HTR-8/SVneo (cell line): ENCODE measurements at regions not wholly inside any gene's neighbourhood (a gene's known extent, or its start where the extent isn't known, plus 50 kb on each side); places are given as distances from the start of the nearest gene placed in this dataset.
A peak's percentile ranks its signal among the peaks of the same experiment; 100 is the strongest.
"Not testable (repeated sequence)": the region's sequence is repeated elsewhere in the genome, so short reads cannot be mapped to it uniquely, and the experiment has no call there.

Experiments used
- DNase-seq: peaks from one replicate; pipeline ENCODE4 v3.0.0; 2011; ENCODE audit warnings: low spot score, mixed read lengths; ENCODE audit not compliant: insufficient read length
- FAIRE-seq: peaks from 2 replicates; lab custom pipeline; 2011; peaks lifted over from hg19 to GRCh38; lab: Jason Lieb, UNC

GRCh38 chr3:158882445-158882844 lies 80.6 kb downstream of the MFSD1 start:
- FAIRE-seq (no peak), DNase-seq (no peak)

GRCh38 chr3:158896729-158897128 lies 94.9 kb downstream of the MFSD1 start:
- FAIRE-seq = peak; percentile 4

DNA sequence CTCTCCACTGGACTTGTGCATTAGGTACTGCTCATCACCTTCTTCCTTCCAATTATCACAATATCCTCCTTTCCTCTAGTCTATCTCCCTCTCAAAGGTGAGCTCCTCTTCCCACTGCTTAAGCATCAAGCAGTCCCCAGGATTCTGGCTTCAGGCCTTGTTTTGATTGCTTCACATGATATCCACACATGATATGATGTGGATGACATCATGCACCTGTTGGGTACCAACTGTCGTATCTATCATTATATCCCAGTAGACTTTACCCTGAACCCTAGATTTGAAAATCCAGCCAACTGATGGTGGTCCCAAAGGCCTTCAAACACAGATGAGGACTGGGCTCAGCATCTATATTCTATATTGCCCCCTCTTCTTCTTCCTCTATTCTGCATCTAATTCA lies 104.9 kb downstream of the MFSD1 start:
- DNase-seq (no peak), FAIRE-seq (no peak)

More at GRCh38 chr3:158896729-158897128, 94.9 kb downstream of the MFSD1 start:
- no peak for DNase-seq

- FAIRE-seq (no peak), DNase-seq (no peak)
Measured at GRCh38 chr3:158908187-158908734, 106.4 kb downstream of the MFSD1 start.

DNA sequence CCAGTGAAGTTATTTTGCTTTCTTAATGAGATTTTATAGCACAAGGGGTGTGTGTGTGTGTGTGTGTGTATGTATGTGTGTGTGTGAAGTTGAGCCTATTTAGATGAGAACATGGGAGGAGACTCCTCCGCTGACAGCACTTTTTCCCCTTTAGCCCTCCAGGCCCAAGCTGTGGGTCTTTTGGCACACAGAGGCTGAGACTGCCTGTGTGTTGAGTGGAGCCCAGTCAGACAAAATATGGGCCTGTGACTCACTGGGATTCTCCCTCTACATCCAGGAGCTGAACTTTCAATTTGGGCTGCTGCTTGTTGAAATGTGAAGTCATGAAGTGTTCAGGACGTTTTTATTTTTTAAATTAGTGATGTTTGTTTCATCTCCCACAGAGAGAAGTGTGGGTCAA lies 108.0 kb downstream of the MFSD1 start:
- FAIRE-seq = no peak
- no peak for DNase-seq

DNA sequence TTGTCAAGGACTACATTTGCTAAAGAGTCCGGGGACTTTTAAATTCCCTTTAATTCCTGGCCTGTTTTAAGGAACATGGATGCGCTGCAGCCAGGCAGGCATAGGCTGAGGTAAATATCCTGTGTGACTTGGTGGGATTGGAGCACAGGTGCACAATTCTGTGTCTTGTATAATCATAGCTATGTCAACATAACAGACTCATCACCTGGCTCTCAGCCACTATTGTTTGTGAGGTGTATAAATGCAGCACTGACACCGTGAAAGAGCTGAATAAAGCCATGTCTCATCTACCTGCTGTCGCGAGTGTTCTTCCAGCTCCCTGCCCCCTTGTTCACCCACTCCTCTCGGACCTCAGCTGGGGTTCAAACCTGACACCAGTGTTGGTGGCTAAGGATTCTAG lies 109.7 kb downstream of the MFSD1 start:
- no peak for DNase-seq
- FAIRE-seq = no peak

GRCh38 chr3:158912188-158912587 lies 110.3 kb downstream of the MFSD1 start:
- DNase-seq (no peak), FAIRE-seq (no peak)

- DNase-seq (no peak), FAIRE-seq (no peak)
Measured at GRCh38 chr3:158912621-158913020, 110.8 kb downstream of the MFSD1 start.

- no peak for DNase-seq
- no peak for FAIRE-seq
Measured at GRCh38 chr3:158916111-158916510, 114.3 kb downstream of the MFSD1 start.

DNA sequence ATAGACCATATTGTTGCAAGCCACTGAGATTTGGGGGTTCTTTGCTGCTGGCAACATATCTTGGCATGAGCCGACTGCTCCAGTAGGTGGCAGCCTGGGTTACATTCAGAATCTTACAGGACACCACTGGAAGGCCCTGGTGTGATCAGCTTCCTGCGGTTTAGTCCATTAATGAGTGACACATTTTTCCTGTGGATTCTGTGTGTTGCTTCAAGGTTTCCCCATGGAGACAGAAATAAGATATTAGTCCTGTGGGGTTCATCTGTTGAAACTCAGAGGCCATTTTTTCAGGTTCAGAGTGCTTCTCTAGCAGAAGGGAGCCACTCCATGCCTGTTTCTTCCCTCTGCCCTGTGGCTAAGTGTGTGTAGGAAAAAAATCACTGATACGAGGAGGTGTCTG lies 116.2 kb downstream of the MFSD1 start:
- DNase-seq = peak; percentile 52
- FAIRE-seq = no peak

GRCh38 chr3:158918451-158918850 lies 116.6 kb downstream of the MFSD1 start:
- FAIRE-seq = no peak

DNA sequence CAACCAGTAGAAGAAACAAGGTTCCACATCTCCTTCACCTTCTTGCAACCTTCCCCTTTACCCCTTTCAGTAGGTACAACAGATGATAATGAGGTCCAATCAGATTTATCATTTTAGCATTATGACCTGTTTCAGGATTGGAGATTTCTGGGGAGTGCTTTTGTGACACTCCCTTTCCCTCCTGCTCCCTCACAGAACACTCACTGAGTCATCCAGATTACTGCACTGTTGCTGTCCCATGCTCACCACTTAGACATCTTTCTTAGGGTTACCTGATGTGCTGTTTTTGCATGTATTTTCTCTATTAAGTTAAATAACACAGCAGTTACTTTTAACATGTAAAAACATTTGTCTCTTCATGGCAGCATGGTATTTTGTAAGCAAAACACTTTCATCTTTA lies 118.5 kb downstream of the MFSD1 start:
- FAIRE-seq (no peak), DNase-seq (no peak)

More at GRCh38 chr3:158918451-158918850, 116.6 kb downstream of the MFSD1 start:
- DNase-seq = no peak

- DNase-seq (no peak), FAIRE-seq (no peak)
Measured at GRCh38 chr3:158925021-158925420, 123.2 kb downstream of the MFSD1 start.

DNA sequence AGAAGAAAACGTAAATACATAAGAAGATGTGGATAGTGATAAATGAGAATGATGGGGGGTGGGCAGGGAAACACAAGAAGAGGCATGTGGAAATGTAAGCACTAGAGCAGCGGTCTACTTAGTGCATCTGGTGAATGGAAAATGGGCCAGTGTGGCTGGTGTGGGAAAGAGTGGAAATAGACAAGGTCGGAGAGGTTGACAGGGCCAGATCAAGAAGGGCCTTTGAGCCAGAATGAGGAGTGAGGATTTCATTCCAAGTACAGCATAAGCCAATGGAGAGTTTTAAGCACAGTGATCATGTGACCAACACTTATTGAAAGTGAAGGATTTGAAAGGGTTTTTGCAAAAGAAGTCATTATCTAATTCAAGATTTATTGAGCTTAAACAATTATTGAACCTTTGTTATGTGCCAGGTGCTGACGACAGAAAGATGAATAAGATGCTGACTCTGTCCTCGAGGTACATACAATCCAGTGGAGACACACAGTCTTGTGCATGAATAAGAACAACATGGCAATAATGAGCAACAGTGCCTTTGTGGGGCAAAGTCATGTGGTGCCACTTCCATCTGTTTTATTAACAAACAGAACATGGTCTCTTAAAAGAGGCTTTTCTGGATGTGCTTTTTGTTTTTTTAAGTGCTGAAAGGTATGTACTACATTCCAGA lies 124.1 kb downstream of the MFSD1 start:
- no peak for FAIRE-seq
- DNase-seq = no peak

- DNase-seq (no peak), FAIRE-seq (no peak)
Measured at GRCh38 chr3:158935846-158936245, 134.0 kb downstream of the MFSD1 start.

DNA sequence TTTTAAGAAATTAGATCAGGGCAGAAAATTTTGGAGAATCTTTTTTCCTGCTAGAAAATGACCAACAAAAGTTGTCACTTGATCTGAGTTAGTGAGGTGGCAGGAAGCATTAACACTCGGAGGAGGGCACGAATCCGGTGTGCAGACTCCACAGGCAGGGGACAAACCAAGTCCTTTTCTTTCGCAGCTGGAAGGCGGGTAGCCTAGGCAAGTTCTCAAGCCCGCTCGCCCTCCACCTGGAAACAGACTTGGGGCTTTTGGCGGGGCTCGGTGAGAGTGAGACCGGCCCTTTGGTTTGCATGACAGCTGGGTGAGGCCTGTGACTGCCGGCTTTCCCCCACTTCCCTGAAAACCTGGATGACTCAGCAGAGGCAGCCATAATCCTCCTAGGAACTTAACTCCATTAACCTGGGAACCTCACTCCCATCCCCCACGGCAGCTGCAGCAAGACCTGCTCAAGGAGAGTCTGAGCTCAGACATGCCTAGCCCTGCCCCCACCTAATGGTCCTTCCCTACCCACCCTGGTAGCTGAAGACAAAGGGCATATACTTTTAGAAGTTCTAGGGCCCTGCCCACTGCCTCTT lies 134.8 kb downstream of the MFSD1 start:
- DNase-seq = no peak
- FAIRE-seq = no peak

- DNase-seq (no peak), FAIRE-seq (no peak)
Measured at GRCh38 chr3:158950178-158950901, 148.5 kb downstream of the MFSD1 start.

GRCh38 chr3:158953131-158953530 lies 151.3 kb downstream of the MFSD1 start:
- no peak for FAIRE-seq
- no peak for DNase-seq

DNA sequence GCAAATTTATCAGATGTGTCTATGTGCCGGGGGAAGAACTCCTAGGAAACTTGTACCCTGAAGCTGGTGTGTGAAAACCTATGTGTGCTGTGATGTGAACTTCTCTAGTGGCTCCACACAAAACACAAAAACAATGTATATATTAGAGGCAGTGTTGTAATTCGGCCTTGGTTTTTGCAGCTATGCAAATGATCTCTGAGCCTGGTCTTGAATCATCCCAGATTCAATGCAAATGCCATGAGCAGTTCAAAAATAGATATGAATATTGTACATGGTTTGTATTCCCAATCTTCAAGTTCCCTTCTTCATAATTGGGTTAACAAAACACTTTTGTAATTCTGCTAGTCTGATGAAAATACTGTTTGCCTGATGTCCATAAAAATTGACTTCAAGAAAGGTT lies 152.6 kb downstream of the MFSD1 start:
- DNase-seq (no peak), FAIRE-seq (no peak)

DNA sequence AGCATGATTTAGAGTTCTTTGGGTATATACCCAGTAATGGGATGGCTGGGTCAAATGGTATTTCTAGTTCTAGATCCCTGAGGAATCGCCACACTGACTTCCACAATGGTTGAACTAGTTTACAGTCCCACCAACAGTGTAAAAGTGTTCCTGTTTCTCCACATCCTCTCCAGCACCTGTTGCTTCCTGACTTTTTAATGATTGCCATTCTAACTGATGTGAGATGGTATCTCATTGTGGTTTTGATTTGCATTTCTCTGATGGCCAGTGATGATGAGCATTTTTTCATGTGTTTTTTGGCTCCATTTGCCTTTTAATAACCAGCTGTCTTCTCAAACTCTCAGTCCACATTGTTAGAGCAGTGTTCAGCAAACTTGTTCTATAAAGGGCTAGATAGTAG lies 155.9 kb downstream of the MFSD1 start:
- not testable (repeated sequence) for FAIRE-seq, DNase-seq

DNA sequence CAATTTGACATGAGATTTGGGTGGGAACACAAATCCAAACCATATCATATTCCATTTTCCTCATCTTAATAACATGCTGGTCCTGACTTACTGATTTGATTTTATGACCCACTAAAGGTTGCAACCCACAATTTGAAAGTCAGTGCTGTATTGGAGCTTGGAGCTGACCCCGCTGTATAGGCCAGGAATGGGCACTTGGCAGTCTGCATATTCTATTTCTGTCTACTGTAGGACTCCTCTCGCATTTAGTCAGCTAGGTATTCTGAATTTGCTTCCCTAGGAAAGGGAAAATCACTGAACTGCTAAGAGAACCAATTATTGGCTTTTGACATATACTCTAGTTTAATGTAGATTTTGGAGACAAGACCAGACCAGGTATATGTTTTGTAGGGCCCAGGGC lies 157.0 kb downstream of the MFSD1 start:
- no peak for FAIRE-seq

More for the DNA sequence above, 157.0 kb downstream of the MFSD1 start:
- DNase-seq = no peak
